ENCODE measurements at regions not wholly inside any gene's neighbourhood (a gene's known extent, or its start where the extent isn't known, plus 50 kb on each side); places are given as distances from the start of the nearest gene placed in this dataset.

DNA sequence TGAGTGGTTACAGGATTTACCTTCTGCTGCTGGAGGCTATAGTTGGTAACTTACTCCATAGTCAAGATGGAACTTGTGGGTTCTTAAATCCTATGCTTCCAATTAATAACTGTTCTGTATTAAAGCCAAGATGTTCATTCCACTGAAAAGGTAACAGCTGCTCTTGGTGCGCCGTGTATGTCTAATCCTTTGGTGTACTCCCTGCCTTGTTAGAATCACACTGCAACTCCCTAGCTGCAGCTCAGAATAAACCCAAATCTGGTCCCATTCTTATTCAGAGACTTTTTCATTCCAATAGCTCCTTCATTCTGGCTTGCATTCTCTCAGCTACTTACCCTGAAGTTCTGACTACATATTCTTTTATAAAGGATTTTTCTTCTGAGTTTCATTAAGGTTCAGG lies 1355.5 kb downstream of the MAT2B start:
- Histone ChIP-seq H3K4me1 (ENCODE audit: insufficient read depth, low read length, severe bottlenecking) (no peaks in the 10 kb centered on the region), H3K4me2 (ENCODE audit: low read length) (no peak overlapping the region), H3K36me3 (ENCODE audit: insufficient read depth, low read length) (no peaks in the 10 kb centered on the region), H3K27me3 (ENCODE audit: insufficient read depth, low read length) (no peaks in the 10 kb centered on the region), H3K9me2 (ENCODE audit: low read depth, low read length) (no peaks in the 10 kb centered on the region), H2AFZ (ENCODE audit: low read length) (no peak overlapping the region), H3K9ac (ENCODE audit: low read length) (no peak overlapping the region), H3K9me3 (ENCODE audit: low read length) (no peaks in the 10 kb centered on the region), H4K20me1 (ENCODE audit: insufficient read depth, low read length) (no peaks in the 10 kb centered on the region), H3K4me3 (ENCODE audit: low read depth, low read length, poor library complexity, severe bottlenecking) (no peak overlapping the region), H3K27ac (ENCODE audit: low read depth, low read length, poor library complexity, severe bottlenecking) (no peak overlapping the region), H3K79me2 (ENCODE audit: insufficient read depth, low read length) (no peaks in the 10 kb centered on the region), H3F3A (ENCODE audit: insufficient read depth, low read length) (no peaks in the 10 kb centered on the region)
- TF ChIP-seq EZH2 (IDR thresholded peaks at IDR 0.05; ENCODE audit: borderline replicate concordance, low read length), result no peak
- TF ChIP-seq, protein P1, sequence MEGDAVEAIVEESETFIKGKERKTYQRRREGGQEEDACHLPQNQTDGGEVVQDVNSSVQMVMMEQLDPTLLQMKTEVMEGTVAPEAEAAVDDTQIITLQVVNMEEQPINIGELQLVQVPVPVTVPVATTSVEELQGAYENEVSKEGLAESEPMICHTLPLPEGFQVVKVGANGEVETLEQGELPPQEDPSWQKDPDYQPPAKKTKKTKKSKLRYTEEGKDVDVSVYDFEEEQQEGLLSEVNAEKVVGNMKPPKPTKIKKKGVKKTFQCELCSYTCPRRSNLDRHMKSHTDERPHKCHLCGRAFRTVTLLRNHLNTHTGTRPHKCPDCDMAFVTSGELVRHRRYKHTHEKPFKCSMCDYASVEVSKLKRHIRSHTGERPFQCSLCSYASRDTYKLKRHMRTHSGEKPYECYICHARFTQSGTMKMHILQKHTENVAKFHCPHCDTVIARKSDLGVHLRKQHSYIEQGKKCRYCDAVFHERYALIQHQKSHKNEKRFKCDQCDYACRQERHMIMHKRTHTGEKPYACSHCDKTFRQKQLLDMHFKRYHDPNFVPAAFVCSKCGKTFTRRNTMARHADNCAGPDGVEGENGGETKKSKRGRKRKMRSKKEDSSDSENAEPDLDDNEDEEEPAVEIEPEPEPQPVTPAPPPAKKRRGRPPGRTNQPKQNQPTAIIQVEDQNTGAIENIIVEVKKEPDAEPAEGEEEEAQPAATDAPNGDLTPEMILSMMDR (IDR thresholded peaks at IDR 0.05; ENCODE audit: low read length), result no peak

DNA sequence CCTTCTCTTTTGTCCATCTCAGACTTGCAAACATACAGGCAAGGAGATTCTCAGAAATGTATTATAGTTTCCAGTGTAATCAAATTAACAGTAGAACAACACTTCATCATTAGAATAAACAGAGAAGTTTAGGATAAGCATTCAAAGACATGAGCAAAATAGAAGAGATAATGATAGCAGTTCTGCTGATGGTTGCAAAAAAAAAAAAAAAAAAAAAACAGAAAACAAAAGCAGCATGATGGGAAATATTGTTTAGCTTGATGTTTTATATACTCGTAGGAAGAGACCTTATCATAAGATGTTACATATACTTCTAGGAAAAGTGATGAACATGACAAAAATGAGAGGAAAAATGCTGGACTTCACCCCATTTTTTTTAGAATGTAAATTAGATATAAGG lies 1356.2 kb downstream of the MAT2B start:
- H3F3A ChIP-seq (ENCODE audit: insufficient read depth, low read length), result no peaks in the 10 kb centered on the region
- TF ChIP-seq, protein P1 (IDR thresholded peaks at IDR 0.05; ENCODE audit: low read length), result no peak
- no peak for TF ChIP-seq EZH2 (IDR thresholded peaks at IDR 0.05; ENCODE audit: borderline replicate concordance, low read length)
- H3K9me2 ChIP-seq (ENCODE audit: low read depth, low read length), result no peaks in the 10 kb centered on the region
- H4K20me1 ChIP-seq (ENCODE audit: insufficient read depth, low read length), result no peaks in the 10 kb centered on the region
- no peaks in the 10 kb centered on the region for H3K27me3 ChIP-seq (ENCODE audit: insufficient read depth, low read length)
- H2AFZ ChIP-seq (ENCODE audit: low read length), result no peak overlapping the region
- no peak overlapping the region for H3K4me2 ChIP-seq (ENCODE audit: low read length)
- H3K9me3 ChIP-seq (ENCODE audit: low read length), result no peaks in the 10 kb centered on the region
- no peak overlapping the region for H3K27ac ChIP-seq (ENCODE audit: low read depth, low read length, poor library complexity, severe bottlenecking)
- H3K79me2 ChIP-seq (ENCODE audit: insufficient read depth, low read length), result no peaks in the 10 kb centered on the region
- no peaks in the 10 kb centered on the region for H3K36me3 ChIP-seq (ENCODE audit: insufficient read depth, low read length)
- H3K4me3 ChIP-seq (ENCODE audit: low read depth, low read length, poor library complexity, severe bottlenecking), result no peak overlapping the region
- H3K9ac ChIP-seq (ENCODE audit: low read length), result no peak overlapping the region
- no peaks in the 10 kb centered on the region for H3K4me1 ChIP-seq (ENCODE audit: insufficient read depth, low read length, severe bottlenecking)

DNA sequence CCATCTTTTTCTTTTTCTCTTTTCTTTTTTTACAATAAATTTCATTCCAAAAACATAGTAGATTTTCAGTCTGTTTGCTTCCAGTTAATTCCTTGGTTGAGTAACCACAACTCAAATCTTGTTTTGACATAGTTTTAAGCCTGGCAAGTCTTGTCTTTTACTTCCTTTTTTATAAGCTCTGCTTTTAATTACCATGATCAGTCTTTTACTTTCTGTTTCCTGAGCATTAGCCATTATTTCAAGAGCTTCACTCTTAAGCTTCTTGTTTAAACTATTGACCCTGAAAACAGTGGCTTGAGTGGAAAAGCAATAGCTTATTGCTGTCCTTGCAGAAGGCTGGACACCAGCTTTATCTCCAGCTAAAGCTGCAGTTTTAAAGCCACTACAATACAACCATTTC lies 1363.3 kb downstream of the MAT2B start:
- no peak overlapping the region for H2AFZ ChIP-seq (ENCODE audit: low read length)
- no peak overlapping the region for H3K4me2 ChIP-seq (ENCODE audit: low read length)
- no peaks in the 10 kb centered on the region for H4K20me1 ChIP-seq (ENCODE audit: insufficient read depth, low read length)
- H3K4me3 ChIP-seq (ENCODE audit: low read depth, low read length, poor library complexity, severe bottlenecking), result no peak overlapping the region
- no peak overlapping the region for H3K27ac ChIP-seq (ENCODE audit: low read depth, low read length, poor library complexity, severe bottlenecking)
- no peaks in the 10 kb centered on the region for H3K79me2 ChIP-seq (ENCODE audit: insufficient read depth, low read length)
- H3F3A ChIP-seq (ENCODE audit: insufficient read depth, low read length), result no peaks in the 10 kb centered on the region
- H3K9me2 ChIP-seq (ENCODE audit: low read depth, low read length), result no peaks in the 10 kb centered on the region
- H3K9me3 ChIP-seq (ENCODE audit: low read length), result no peaks in the 10 kb centered on the region
- TF ChIP-seq, protein P1 (IDR thresholded peaks at IDR 0.05; ENCODE audit: low read length), result no peak
- TF ChIP-seq EZH2 (IDR thresholded peaks at IDR 0.05; ENCODE audit: borderline replicate concordance, low read length), result no peak
- no peaks in the 10 kb centered on the region for H3K4me1 ChIP-seq (ENCODE audit: insufficient read depth, low read length, severe bottlenecking)
- H3K36me3 ChIP-seq (ENCODE audit: insufficient read depth, low read length), result no peaks in the 10 kb centered on the region
- H3K9ac ChIP-seq (ENCODE audit: low read length), result no peak overlapping the region
- no peaks in the 10 kb centered on the region for H3K27me3 ChIP-seq (ENCODE audit: insufficient read depth, low read length)
